Uterus (tissue), 3 donors: ENCODE measurements at regions not wholly inside any gene's neighbourhood (a gene's known extent, or its start where the extent isn't known, plus 50 kb on each side); places are given as distances from the start of the nearest gene placed in this dataset.
"Not testable (repeated sequence)": the region's sequence is repeated elsewhere in the genome, so short reads cannot be mapped to it uniquely, and the experiment has no call there.

ENCODE experiments used
- DNase-seq, 2 donors: peaks; one replicate each; pipeline ENCODE4 v3.0.0-alpha.2; 2019 to 2020
- H3K27ac ChIP-seq, 2 donors: fragments of 200-600 bp; sonication (generic); 1 replicate in 1 of 2; 2 replicates in 1 of 2; pipeline ENCODE4 v1.5.1; 2016 to 2018
- H3K27me3 ChIP-seq, 2 donors: fragments of 200-600 bp; sonication (generic); one replicate each; pipeline ENCODE4 v1.5.1; 2018 to 2019; ENCODE audit warnings: control low read depth in 1 of 2
- H3K36me3 ChIP-seq, 2 donors: fragments of 200-600 bp; sonication (generic); one replicate each; pipeline ENCODE4 v1.5.1; 2019; ENCODE audit warnings: control low read depth in 1 of 2
- H3K4me1 ChIP-seq, 2 donors: fragments of 200-600 bp; sonication (generic); one replicate each; pipeline ENCODE4 v1.5.1; 2018 to 2019; ENCODE audit warnings: control low read depth in 1 of 2
- H3K4me3 ChIP-seq, 2 donors: fragments of 200-600 bp; sonication (generic); 1 replicate in 1 of 2; 2 replicates in 1 of 2; pipeline ENCODE4 v1.5.1; 2018 to 2019; ENCODE audit warnings: mild to moderate bottlenecking in 1 of 2
- H3K9me3 ChIP-seq, 2 donors: fragments of 200-600 bp; sonication (generic); one replicate each; pipeline ENCODE4 v1.5.1; 2019; ENCODE audit warnings: control low read depth in 1 of 2
- POLR2A ChIP-seq, 2 donors: fragments of 450-650 bp; IDR thresholded peaks; one replicate each; pipeline ENCODE4 v1.6.1; 2016; ENCODE audit warnings: antibody characterized with exemption in 2 of 2, mild to moderate bottlenecking in 1 of 2, moderate library complexity in 1 of 2
- intact Hi-C: fragments of 100-400 bp; cut with DNase I; formaldehyde crosslinking; loops from one replicate; pipeline ENCODE4 v1.15.1; 2023; ENCODE audit warnings: low total_unique reads
- TF ChIP-seq, protein P1 (sequence below), 4 experiments: fragments of 200-600 bp in 2 of 4; fragments of 450-650 bp in 2 of 4; sonication (generic) in 2 of 4; IDR thresholded peaks; one replicate each; pipeline ENCODE4 v1.5.1; 2016 to 2019; ENCODE audit warnings: antibody characterized with exemption in 4 of 4, mild to moderate bottlenecking in 2 of 4, moderate library complexity in 1 of 4
- donor health status: DM: yes; HTN: yes; CAD: no.

DNA sequence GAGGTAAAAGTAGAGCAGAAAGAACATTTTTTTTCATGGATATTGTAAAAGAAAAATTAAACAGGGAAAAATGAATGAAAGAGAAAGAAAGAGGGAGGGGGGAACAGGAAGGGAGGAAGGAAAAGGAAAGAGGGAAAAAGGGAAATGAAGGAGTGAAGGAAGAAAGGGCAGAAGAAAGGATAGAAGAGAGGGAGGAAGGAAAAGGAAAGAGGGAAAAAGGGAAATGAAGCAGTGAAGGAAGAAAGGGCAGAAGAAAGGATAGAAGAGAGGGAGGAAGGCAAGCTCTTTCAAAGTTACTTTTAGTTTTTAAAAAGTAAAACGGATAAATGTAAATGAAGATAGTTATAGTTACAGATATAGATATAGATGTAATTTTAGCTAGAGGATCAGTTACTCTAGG is 1676.7 kb downstream of the MRPL39 start:
- Histone ChIP-seq H3K4me1 (no peaks in the 10 kb centered on the region), H3K27me3 (no peaks in the 10 kb centered on the region), H3K36me3 (no peaks in the 10 kb centered on the region), H3K9me3 (no peaks in the 10 kb centered on the region), H3K4me3 (no peak overlapping the region), H3K27ac (no peak overlapping the region)
- DNase-seq = no peak
- intact Hi-C loops = no loop called here
- no peak for TF ChIP-seq POLR2A (IDR thresholded peaks at IDR 0.05)
- TF ChIP-seq, protein P1, sequence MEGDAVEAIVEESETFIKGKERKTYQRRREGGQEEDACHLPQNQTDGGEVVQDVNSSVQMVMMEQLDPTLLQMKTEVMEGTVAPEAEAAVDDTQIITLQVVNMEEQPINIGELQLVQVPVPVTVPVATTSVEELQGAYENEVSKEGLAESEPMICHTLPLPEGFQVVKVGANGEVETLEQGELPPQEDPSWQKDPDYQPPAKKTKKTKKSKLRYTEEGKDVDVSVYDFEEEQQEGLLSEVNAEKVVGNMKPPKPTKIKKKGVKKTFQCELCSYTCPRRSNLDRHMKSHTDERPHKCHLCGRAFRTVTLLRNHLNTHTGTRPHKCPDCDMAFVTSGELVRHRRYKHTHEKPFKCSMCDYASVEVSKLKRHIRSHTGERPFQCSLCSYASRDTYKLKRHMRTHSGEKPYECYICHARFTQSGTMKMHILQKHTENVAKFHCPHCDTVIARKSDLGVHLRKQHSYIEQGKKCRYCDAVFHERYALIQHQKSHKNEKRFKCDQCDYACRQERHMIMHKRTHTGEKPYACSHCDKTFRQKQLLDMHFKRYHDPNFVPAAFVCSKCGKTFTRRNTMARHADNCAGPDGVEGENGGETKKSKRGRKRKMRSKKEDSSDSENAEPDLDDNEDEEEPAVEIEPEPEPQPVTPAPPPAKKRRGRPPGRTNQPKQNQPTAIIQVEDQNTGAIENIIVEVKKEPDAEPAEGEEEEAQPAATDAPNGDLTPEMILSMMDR (IDR thresholded peaks at IDR 0.05) = no peak

DNA sequence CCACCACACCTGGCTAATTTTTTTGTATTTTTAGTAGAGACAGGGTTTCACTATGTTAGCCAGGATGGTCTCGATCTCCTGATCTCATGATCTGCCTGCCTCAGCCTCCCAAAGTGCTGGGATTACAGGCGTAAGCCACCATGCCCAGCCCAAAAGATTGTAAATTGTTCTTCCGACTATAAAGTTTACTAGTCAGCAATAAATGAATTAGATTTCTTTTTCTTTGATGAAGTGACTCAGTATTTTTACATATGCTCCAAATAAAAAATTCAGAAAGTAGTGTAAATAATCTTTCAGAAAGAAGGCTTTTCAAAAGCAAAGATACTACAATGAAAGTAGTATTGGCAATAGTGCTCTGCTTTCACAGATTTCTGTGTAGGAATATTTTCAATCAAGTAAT is 1680.9 kb downstream of the MRPL39 start:
- H3K9me3 ChIP-seq, H3K27ac ChIP-seq, H3K27me3 ChIP-seq, DNase-seq, intact Hi-C loops, H3K36me3 ChIP-seq, H3K4me3 ChIP-seq, H3K4me1 ChIP-seq: not testable (repeated sequence)

DNA sequence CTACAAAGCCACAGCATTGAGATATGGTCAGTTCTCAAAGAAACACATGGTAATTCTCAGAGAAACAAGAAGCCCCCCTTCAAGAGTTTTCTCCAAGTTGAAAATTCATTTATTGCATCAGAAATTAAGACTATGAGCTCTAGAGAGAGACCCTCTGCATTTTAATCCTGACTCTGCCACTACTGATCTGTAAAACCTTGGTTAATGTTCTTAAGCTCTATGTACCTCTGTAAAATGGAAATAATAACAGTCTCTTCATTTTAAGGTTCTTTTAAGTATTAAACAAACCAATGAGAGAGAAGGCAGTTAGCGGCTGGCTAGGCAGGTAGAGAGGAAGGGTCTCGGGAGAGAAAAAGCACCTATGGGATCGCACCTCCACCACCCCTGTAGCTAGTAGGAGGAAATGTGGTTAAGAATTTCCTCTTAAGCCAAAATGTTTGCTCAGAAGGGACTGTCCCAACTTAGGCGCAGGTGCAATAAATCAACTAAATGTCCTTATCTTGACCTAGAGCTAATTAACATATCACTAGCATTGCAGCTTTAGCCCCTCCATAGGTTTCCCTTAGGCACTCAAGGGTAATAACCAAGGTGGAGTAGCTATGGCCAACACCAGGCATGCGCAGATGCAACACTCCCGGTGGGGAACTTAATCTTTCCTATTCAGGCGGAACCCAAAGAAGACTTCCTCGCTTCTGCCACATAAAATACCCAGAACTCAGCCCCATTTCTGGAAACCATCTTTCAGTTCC is 1685.4 kb downstream of the MRPL39 start:
- no peak for DNase-seq
- intact Hi-C loops = no loop called here
- no peaks in the 10 kb centered on the region for H3K4me1 ChIP-seq
- TF ChIP-seq POLR2A (IDR thresholded peaks at IDR 0.05) = no peak
- TF ChIP-seq, protein P1 (IDR thresholded peaks at IDR 0.05) = no peak
- H3K27ac ChIP-seq = no peak overlapping the region
- H3K9me3 ChIP-seq = no peaks in the 10 kb centered on the region
- H3K27me3 ChIP-seq = no peaks in the 10 kb centered on the region
- H3K36me3 ChIP-seq = no peaks in the 10 kb centered on the region
- H3K4me3 ChIP-seq = no peak overlapping the region

DNA sequence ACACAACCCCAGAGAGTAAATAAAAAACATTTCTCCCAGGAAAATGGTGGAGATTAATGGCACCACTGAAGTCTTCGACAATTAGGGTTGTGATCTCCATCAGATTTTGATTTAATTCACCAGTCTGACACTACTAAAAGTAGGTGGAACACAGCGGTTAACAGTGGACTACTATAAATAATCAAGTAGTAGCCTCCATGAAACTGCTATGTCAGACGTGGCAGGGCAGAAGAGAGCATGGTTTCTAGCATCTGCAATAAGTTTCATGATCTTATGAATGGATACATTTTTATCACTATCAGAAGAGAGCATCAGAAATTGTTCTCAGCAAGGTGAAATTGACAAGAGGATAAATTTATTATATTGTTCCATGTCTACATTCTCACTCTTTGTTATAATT is 1706.6 kb downstream of the MRPL39 start:
- Histone ChIP-seq H3K4me3 (no peak overlapping the region), H3K4me1 (no peaks in the 10 kb centered on the region), H3K36me3 (no peaks in the 10 kb centered on the region), H3K9me3 (no peaks in the 10 kb centered on the region), H3K27me3 (no peaks in the 10 kb centered on the region), H3K27ac (no peak overlapping the region)
- TF ChIP-seq POLR2A (IDR thresholded peaks at IDR 0.05) = no peak
- TF ChIP-seq, protein P1 (IDR thresholded peaks at IDR 0.05) = no peak
- intact Hi-C loops = no loop called here
- DNase-seq = no peak

DNA sequence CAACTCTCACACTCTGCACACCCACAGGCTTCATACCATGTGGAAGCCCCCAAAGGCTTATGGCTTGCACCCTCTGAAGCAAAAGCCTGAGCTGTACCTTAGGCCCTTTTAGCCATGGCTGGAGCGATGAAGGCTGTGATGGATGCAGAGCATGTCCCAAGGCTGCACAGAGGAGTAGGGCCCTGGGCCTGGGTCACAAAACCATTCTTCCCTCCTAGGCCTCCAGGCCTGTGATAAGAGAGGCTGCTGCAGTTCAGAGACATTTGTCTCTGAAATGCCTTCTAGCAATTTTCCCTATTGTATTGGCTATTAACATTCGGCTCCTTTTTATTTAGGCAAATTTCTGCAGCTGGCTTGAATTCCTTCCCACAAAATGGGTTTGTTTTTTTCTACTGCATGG is 1707.7 kb downstream of the MRPL39 start:
- no peaks in the 10 kb centered on the region for H3K9me3 ChIP-seq
- H3K27ac ChIP-seq = no peak overlapping the region
- no peaks in the 10 kb centered on the region for H3K4me1 ChIP-seq
- no peak for DNase-seq
- no peaks in the 10 kb centered on the region for H3K36me3 ChIP-seq
- intact Hi-C loops = no loop called here
- H3K27me3 ChIP-seq = no peaks in the 10 kb centered on the region
- H3K4me3 ChIP-seq = no peak overlapping the region
- no peak for TF ChIP-seq POLR2A (IDR thresholded peaks at IDR 0.05)
- TF ChIP-seq, protein P1 (IDR thresholded peaks at IDR 0.05) = no peak

DNA sequence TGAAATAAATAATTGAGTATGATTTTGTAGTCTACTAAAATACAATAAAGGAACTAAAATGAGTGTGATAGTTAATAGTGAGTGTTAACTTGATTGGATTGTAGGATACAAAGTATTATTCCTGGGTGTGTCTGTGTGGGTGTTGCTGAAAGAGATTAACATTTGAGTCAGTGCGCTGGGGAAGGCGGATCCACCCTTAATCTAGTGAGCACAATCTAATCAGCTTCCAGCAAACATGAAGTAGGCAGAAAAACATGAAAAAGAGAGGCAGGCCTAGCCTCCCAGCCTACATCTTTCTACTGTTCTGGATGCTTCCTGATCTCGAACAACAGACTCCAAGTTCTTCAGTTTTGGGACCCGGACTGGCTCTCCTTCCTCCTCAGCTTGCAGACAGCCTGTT is 1716.6 kb downstream of the MRPL39 start:
- Histone ChIP-seq H3K27me3 (no peaks in the 10 kb centered on the region), H3K9me3 (no peaks in the 10 kb centered on the region), H3K4me1 (no peaks in the 10 kb centered on the region), H3K4me3 (no peak overlapping the region), H3K36me3 (no peaks in the 10 kb centered on the region), H3K27ac (no peak overlapping the region)
- DNase-seq = no peak
- TF ChIP-seq, protein P1 (IDR thresholded peaks at IDR 0.05) = no peak
- TF ChIP-seq POLR2A (IDR thresholded peaks at IDR 0.05) = no peak
- intact Hi-C loops = no loop called here
